ENCODE measurements at regions not wholly inside any gene's neighbourhood (a gene's known extent, or its start where the extent isn't known, plus 50 kb on each side); places are given as distances from the start of the nearest gene placed in this dataset.

- TF ChIP-seq CTCF (IDR thresholded peaks at IDR 0.05) (no peak), POLR2A (IDR thresholded peaks at IDR 0.05) (no peak)
Measured at GRCh38 chr20:52267418-52267817, 75.8 kb upstream of the ZFP64 start.
